Transverse colon (tissue), 4 donors: ENCODE measurements at regions not wholly inside any gene's neighbourhood (a gene's known extent, or its start where the extent isn't known, plus 50 kb on each side); places are given as distances from the start of the nearest gene placed in this dataset.

Source experiments
- POLR2AphosphoS5 ChIP-seq, 3 donors: sonication (generic); formaldehyde crosslinking; IDR thresholded peaks; one replicate each; pipeline ENCODE4 v1.6.1; 2016; ENCODE audit warnings: antibody characterized with exemption in 3 of 3
- TF ChIP-seq, protein P1 (sequence below), 5 experiments: fragments of 200-600 bp in 3 of 5; fragments of 450-650 bp in 2 of 5; sonication (generic) in 3 of 5; IDR thresholded peaks; 1 replicate in 2 of 5; 2 replicates in 3 of 5; pipeline ENCODE4 v1.5.1; 2016 to 2017; ENCODE audit warnings: antibody characterized with exemption in 5 of 5, inconsistent platforms in 3 of 5, mild to moderate bottlenecking in 2 of 5, moderate library complexity in 1 of 5

- no peak for TF ChIP-seq POLR2AphosphoS5 (IDR thresholded peaks at IDR 0.05)
- TF ChIP-seq, protein P1, sequence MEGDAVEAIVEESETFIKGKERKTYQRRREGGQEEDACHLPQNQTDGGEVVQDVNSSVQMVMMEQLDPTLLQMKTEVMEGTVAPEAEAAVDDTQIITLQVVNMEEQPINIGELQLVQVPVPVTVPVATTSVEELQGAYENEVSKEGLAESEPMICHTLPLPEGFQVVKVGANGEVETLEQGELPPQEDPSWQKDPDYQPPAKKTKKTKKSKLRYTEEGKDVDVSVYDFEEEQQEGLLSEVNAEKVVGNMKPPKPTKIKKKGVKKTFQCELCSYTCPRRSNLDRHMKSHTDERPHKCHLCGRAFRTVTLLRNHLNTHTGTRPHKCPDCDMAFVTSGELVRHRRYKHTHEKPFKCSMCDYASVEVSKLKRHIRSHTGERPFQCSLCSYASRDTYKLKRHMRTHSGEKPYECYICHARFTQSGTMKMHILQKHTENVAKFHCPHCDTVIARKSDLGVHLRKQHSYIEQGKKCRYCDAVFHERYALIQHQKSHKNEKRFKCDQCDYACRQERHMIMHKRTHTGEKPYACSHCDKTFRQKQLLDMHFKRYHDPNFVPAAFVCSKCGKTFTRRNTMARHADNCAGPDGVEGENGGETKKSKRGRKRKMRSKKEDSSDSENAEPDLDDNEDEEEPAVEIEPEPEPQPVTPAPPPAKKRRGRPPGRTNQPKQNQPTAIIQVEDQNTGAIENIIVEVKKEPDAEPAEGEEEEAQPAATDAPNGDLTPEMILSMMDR (IDR thresholded peaks at IDR 0.05), result no peak
These were observed 173.5 kb upstream of the FRMD6 start for GRCh38 chr14:51478175-51478621.
